B cell (primary cell): ENCODE measurements at regions not wholly inside any gene's neighbourhood (a gene's known extent, or its start where the extent isn't known, plus 50 kb on each side); places are given as distances from the start of the nearest gene placed in this dataset.

Source experiments
- ATAC-seq: fragments of 200-7000 bp; cut with Tn5 transposase; one replicate; pipeline ENCODE4 v1.10.0; 2021; ENCODE audit warnings: low read depth, mild to moderate bottlenecking, moderate number of reproducible peaks, moderate library complexity
- CTCF ChIA-PET: fragments of 350-600 bp; sonication (Branson Sonifier 250); formaldehyde crosslinking; loops from one replicate; lab custom pipeline; 2021; ENCODE audit warnings: antibody characterized with exemption, inconsistent platforms; lab: Charles Lee
- POLR2A ChIA-PET: fragments of 350-600 bp; sonication (Branson Sonifier 250); formaldehyde crosslinking; loops from one replicate; lab custom pipeline; 2021; ENCODE audit warnings: antibody characterized with exemption; lab: Charles Lee
- DNase-seq: peaks from one replicate; pipeline ENCODE4 v3.0.0; 2013
- H2AFZ ChIP-seq: 2 replicates; pipeline ENCODE4 v1.6.1; 2012; ENCODE audit warnings: mild to moderate bottlenecking, low read depth, low read length; ENCODE audit not compliant: insufficient read depth, poor library complexity, severe bottlenecking
- H3K27ac ChIP-seq, 2 donors: 1 replicate in 1 of 2; 2 replicates in 1 of 2; pipeline ENCODE4 v1.5.1; 2012 to 2013; ENCODE audit warnings: low read length in 2 of 2, mild to moderate bottlenecking in 2 of 2, moderate library complexity in 1 of 2
- H3K27me3 ChIP-seq, 4 experiments: fragments of 200-600 bp in 1 of 4; sonication (generic) in 1 of 4; replicated peaks in 1 of 4; 1 replicate in 2 of 4; 2 replicates in 2 of 4; pipeline versions ENCODE4 v1.6.1 to v1.7.0; 2013 to 2016; ENCODE audit warnings: low read length in 3 of 4, mild to moderate bottlenecking in 2 of 4, mixed read lengths in 1 of 4, moderate library complexity in 1 of 4; ENCODE audit not compliant: insufficient read depth in 4 of 4, control insufficient read depth in 3 of 4; ENCODE audit errors: control extremely low read depth in 1 of 4
- H3K36me3 ChIP-seq, 2 experiments: replicated peaks in 1 of 2; 1 replicate in 1 of 2; 2 replicates in 1 of 2; pipeline versions ENCODE4 v1.6.1 to v1.7.1; 2013; ENCODE audit warnings: low read length in 1 of 2; ENCODE audit not compliant: insufficient read depth in 2 of 2, control insufficient read depth in 1 of 2; ENCODE audit errors: control extremely low read depth in 1 of 2, extremely low read depth in 1 of 2
- H3K4me1 ChIP-seq, 2 donors: fragments of 200-600 bp in 1 of 2; sonication (generic) in 1 of 2; 1 replicate in 1 of 2; 2 replicates in 1 of 2; pipeline versions ENCODE4 v1.5.1 to v1.6.1; 2013 to 2017; ENCODE audit warnings: low read length in 2 of 2; ENCODE audit not compliant: control insufficient read depth in 2 of 2, insufficient read depth in 2 of 2
- H3K4me2 ChIP-seq: replicated peaks from 2 replicates; pipeline ENCODE3; 2012; ENCODE audit warnings: mild to moderate bottlenecking, low read depth, low read length; ENCODE audit not compliant: poor library complexity, severe bottlenecking
- H3K4me3 ChIP-seq, 5 experiments: fragments of 200-600 bp in 1 of 5; sonication (generic) in 1 of 5; 1 replicate in 3 of 5; 2 replicates in 2 of 5; pipeline versions ENCODE4 v1.5.1 to v1.7.0; 2011 to 2016; ENCODE audit warnings: low read length in 4 of 5, mild to moderate bottlenecking in 4 of 5, low read depth in 2 of 5, control low read depth in 1 of 5, moderate library complexity in 1 of 5; ENCODE audit not compliant: insufficient read depth in 1 of 5; ENCODE audit errors: control extremely low read depth in 1 of 5, extremely low read depth in 1 of 5
- H3K79me2 ChIP-seq: fragments of 200-600 bp; sonication (generic); one replicate; pipeline ENCODE4 v1.6.0; 2016; ENCODE audit warnings: low read length; ENCODE audit not compliant: control insufficient read depth, insufficient read depth
- H3K9ac ChIP-seq: fragments of 200-600 bp; sonication (generic); 2 replicates; pipeline ENCODE4 v1.6.1; 2017; ENCODE audit warnings: mild to moderate bottlenecking, low read length, moderate library complexity
- H3K9me3 ChIP-seq, 3 donors: one replicate each; pipeline versions ENCODE4 v1.6.1 to v1.7.1; 2013; ENCODE audit warnings: low read length in 2 of 3; ENCODE audit not compliant: control insufficient read depth in 2 of 3, insufficient read depth in 1 of 3; ENCODE audit errors: control extremely low read depth in 1 of 3
- H4K20me1 ChIP-seq: 2 replicates; pipeline ENCODE4 v1.6.0; 2012; ENCODE audit warnings: mild to moderate bottlenecking, low read length; ENCODE audit not compliant: insufficient read depth, control insufficient read depth, poor library complexity, severe bottlenecking
- H3K27ac Mint-ChIP-seq: one replicate; pipeline ENCODE4 v1.8.0; 2021; ENCODE audit warnings: mixed read lengths
- H3K27me3 Mint-ChIP-seq: one replicate; pipeline ENCODE4 v1.8.0; 2021; ENCODE audit warnings: mixed read lengths
- H3K4me1 Mint-ChIP-seq: one replicate; pipeline ENCODE4 v1.8.0; 2021; ENCODE audit warnings: mixed read lengths
- H3K4me3 Mint-ChIP-seq: one replicate; pipeline ENCODE4 v1.8.0; 2021; ENCODE audit warnings: mixed read lengths
- H3K9me3 Mint-ChIP-seq: one replicate; pipeline ENCODE4 v1.8.0; 2022; ENCODE audit warnings: mixed read lengths; ENCODE audit not compliant: insufficient read depth
- EZH2 ChIP-seq: IDR thresholded peaks from 2 replicates; pipeline ENCODE4 v1.6.1; 2012; ENCODE audit warnings: borderline replicate concordance, low read depth, mild to moderate bottlenecking, moderate library complexity, low read length; ENCODE audit not compliant: insufficient read depth, poor library complexity, severe bottlenecking
- WGBS: methylation state at CpG from one replicate; pipeline ENCODE4 v1.1.5; 2013; ENCODE audit warnings: missing lambda C conversion rate; ENCODE audit not compliant: insufficient coverage; 5-methylcytosine and 5-hydroxymethylcytosine counted together
- intact Hi-C: fragments of 100-400 bp; cut with micrococcal nuclease; formaldehyde crosslinking; loops from one replicate; pipeline ENCODE4 v1.10.0; 2022
- TF ChIP-seq, protein P1 (sequence below): fragments of 200-600 bp; IDR thresholded peaks from one replicate; pipeline ENCODE4 v1.8.0; 2022; ENCODE audit warnings: antibody characterized with exemption, mild to moderate bottlenecking

DNA sequence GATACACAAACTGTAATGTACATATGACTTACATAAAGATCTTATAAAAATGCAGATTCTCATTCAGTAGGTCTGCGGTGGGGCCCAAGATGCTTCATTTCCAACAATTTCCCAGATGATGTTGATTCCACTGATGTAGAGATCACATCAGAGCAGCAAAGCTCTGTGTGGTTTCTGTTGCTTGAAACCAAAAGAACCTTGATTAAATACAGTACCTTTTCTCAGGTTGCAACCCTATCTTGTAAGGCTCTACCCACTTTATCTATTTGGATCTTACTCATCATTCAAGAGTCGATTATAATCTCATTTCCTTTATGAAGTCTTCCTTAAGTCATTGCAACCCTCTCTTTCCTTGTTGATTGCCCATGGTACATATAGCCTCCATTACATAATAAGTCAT, 816.8 kb downstream of the RPA4 start:
- H3K4me2 ChIP-seq: no peak overlapping the region
- H3K27me3 Mint-ChIP-seq: peaks cover 4% of the 10 kb centered on the region
- WGBS: no CpG with 5 or more reads among the region's 2 CpGs
- H3K79me2 ChIP-seq: no peaks in the 10 kb centered on the region
- no peaks in the 10 kb centered on the region for H3K9me3 ChIP-seq
- no peak overlapping the region for H3K27ac ChIP-seq
- TF ChIP-seq, protein P1, sequence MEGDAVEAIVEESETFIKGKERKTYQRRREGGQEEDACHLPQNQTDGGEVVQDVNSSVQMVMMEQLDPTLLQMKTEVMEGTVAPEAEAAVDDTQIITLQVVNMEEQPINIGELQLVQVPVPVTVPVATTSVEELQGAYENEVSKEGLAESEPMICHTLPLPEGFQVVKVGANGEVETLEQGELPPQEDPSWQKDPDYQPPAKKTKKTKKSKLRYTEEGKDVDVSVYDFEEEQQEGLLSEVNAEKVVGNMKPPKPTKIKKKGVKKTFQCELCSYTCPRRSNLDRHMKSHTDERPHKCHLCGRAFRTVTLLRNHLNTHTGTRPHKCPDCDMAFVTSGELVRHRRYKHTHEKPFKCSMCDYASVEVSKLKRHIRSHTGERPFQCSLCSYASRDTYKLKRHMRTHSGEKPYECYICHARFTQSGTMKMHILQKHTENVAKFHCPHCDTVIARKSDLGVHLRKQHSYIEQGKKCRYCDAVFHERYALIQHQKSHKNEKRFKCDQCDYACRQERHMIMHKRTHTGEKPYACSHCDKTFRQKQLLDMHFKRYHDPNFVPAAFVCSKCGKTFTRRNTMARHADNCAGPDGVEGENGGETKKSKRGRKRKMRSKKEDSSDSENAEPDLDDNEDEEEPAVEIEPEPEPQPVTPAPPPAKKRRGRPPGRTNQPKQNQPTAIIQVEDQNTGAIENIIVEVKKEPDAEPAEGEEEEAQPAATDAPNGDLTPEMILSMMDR: no peak
- no peak for TF ChIP-seq EZH2
- H3K27me3 ChIP-seq: no peaks in the 10 kb centered on the region
- intact Hi-C loops: no loop called here
- H4K20me1 ChIP-seq: no peaks in the 10 kb centered on the region
- H2AFZ ChIP-seq: no peak overlapping the region
- H3K4me3 ChIP-seq: no peak overlapping the region
- ATAC-seq (no peak), DNase-seq (no peak)
- no peak overlapping the region for H3K27ac Mint-ChIP-seq
- H3K36me3 ChIP-seq: no peaks in the 10 kb centered on the region
- no peaks in the 10 kb centered on the region for H3K9me3 Mint-ChIP-seq
- POLR2A ChIA-PET: no interaction called here
- no peak overlapping the region for H3K9ac ChIP-seq
- CTCF ChIA-PET: no interaction called here
- H3K4me3 Mint-ChIP-seq: no peak overlapping the region
- H3K4me1 ChIP-seq: no peaks in the 10 kb centered on the region
- no peaks in the 10 kb centered on the region for H3K4me1 Mint-ChIP-seq

DNA sequence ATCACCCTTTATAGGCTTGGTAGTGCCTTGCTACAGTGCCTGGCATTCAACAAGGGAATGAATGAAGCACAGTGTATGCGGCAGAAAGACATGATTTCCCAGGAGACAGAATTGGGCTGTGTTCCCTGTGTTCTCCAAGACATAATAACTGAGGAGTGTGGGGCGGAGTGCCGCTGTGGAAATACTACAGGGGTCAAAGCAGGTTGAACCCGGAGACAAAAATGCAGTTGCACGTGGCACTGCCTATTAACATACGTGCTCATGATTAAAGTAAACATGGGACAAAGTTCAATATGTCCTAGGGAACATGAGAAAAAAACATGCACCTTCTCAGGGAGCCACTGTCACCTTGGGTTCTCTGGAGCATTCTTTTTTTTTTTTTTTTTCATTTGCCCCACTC, 820.8 kb downstream of the RPA4 start:
- H3K27ac Mint-ChIP-seq: no peak overlapping the region
- Histone ChIP-seq H3K4me3 (no peak overlapping the region), H4K20me1 (no peaks in the 10 kb centered on the region), H3K9me3 (no peaks in the 10 kb centered on the region), H2AFZ (no peak overlapping the region), H3K79me2 (no peaks in the 10 kb centered on the region), H3K36me3 (no peaks in the 10 kb centered on the region), H3K4me2 (no peak overlapping the region), H3K9ac (no peak overlapping the region), H3K4me1 (no peaks in the 10 kb centered on the region), H3K27ac (no peak overlapping the region), H3K27me3 (no peaks in the 10 kb centered on the region)
- ChIA-PET POLR2A (no interaction called here), CTCF (no interaction called here)
- no peak for ATAC-seq
- no peak for DNase-seq
- TF ChIP-seq EZH2: no peak
- TF ChIP-seq, protein P1: no peak
- H3K9me3 Mint-ChIP-seq: no peaks in the 10 kb centered on the region
- no peak overlapping the region for H3K4me3 Mint-ChIP-seq
- no peaks in the 10 kb centered on the region for H3K4me1 Mint-ChIP-seq
- intact Hi-C loops: no loop called here
- peaks cover 4% of the 10 kb centered on the region for H3K27me3 Mint-ChIP-seq
- WGBS: 100% methylated on average over 3 of the region's 6 CpGs
